ENCODE measurements at regions not wholly inside any gene's neighbourhood (a gene's known extent, or its start where the extent isn't known, plus 50 kb on each side); places are given as distances from the start of the nearest gene placed in this dataset.
A peak's percentile ranks its signal among the peaks of the same experiment; 100 is the strongest.
"Not testable (repeated sequence)": the region's sequence is repeated elsewhere in the genome, so short reads cannot be mapped to it uniquely, and the experiment has no call there.

- TF ChIP-seq EP300 (IDR thresholded peaks at IDR 0.05): no peak
- peak; percentile 74 to 98 (median 86) for TF ChIP-seq CTCF (IDR thresholded peaks at IDR 0.05)
- TF ChIP-seq POLR2A (IDR thresholded peaks at IDR 0.05; ENCODE audit: low read depth): no peak
- no peak for TF ChIP-seq POLR2AphosphoS5 (IDR thresholded peaks at IDR 0.05)
- no peaks in the 10 kb centered on the region for H3K36me3 ChIP-seq
- WGBS: 28% methylated on average over 9 of the region's 9 CpGs
- intact Hi-C loops (cut with DNase I): loop anchor here (5.0 kb wide), 1 partner anchor 1538 kb away; no protein-coding TSS in a partner anchor
- no peak overlapping the region for H3K27ac ChIP-seq (replicated peaks in 1 of 4)
- no peak for DNase-seq (ENCODE audit: extremely low spot score)
- no peaks in the 10 kb centered on the region for H3K27me3 ChIP-seq
- no peak overlapping the region for H3K4me3 ChIP-seq
- H3K4me1 ChIP-seq: peaks cover 0 to 5% (median 2%) of the 10 kb centered on the region in 4 donors
- no peaks in the 10 kb centered on the region for H3K9me3 ChIP-seq
Measured at GRCh38 chr5:90264689-90265544, 144.6 kb downstream of the CETN3 start.

- intact Hi-C loops (cut with DNase I): no loop called here
- WGBS: 76% methylated on average over 12 of the region's 12 CpGs
- Histone ChIP-seq H3K4me3 (no peak overlapping the region), H3K9me3 (no peaks in the 10 kb centered on the region), H3K4me1 (peaks cover 0 to 5% (median 2%) of the 10 kb centered on the region in 4 donors), H3K36me3 (no peaks in the 10 kb centered on the region), H3K27ac (replicated peaks in 1 of 4) (no peak overlapping the region), H3K27me3 (no peaks in the 10 kb centered on the region)
- no peak for TF ChIP-seq POLR2AphosphoS5 (IDR thresholded peaks at IDR 0.05)
- TF ChIP-seq POLR2A (IDR thresholded peaks at IDR 0.05; ENCODE audit: low read depth): no peak
- no peak for TF ChIP-seq EP300 (IDR thresholded peaks at IDR 0.05)
- no peak for TF ChIP-seq CTCF (IDR thresholded peaks at IDR 0.05)
- DNase-seq (ENCODE audit: extremely low spot score): no peak
Measured at GRCh38 chr5:90263102-90263820, 146.3 kb downstream of the CETN3 start.

- Histone ChIP-seq H3K9me3 (no peaks in the 10 kb centered on the region), H3K27ac (replicated peaks in 1 of 4) (no peak overlapping the region), H3K4me1 (no peaks in the 10 kb centered on the region), H3K4me3 (no peak overlapping the region), H3K27me3 (no peaks in the 10 kb centered on the region), H3K36me3 (no peaks in the 10 kb centered on the region)
- intact Hi-C loops (cut with DNase I): no loop called here
- DNase-seq (ENCODE audit: extremely low spot score): no peak
- TF ChIP-seq EP300 (IDR thresholded peaks at IDR 0.05) (no peak), POLR2A (IDR thresholded peaks at IDR 0.05; ENCODE audit: low read depth) (no peak), POLR2AphosphoS5 (IDR thresholded peaks at IDR 0.05) (no peak), CTCF (IDR thresholded peaks at IDR 0.05) (no peak)
- WGBS: 100% methylated on average over 1 of the region's 1 CpG
Measured at GRCh38 chr5:90251447-90251846, 158.1 kb downstream of the CETN3 start.

GRCh38 chr5:90248640-90249039 lies 160.9 kb downstream of the CETN3 start:
- Histone ChIP-seq H3K27ac (replicated peaks in 1 of 4) (no peak overlapping the region), H3K4me1 (no peaks in the 10 kb centered on the region), H3K36me3 (no peaks in the 10 kb centered on the region), H3K27me3 (no peaks in the 10 kb centered on the region), H3K4me3 (no peak overlapping the region), H3K9me3 (no peaks in the 10 kb centered on the region)
- intact Hi-C loops (cut with DNase I): no loop called here
- WGBS: 50% methylated on average over 1 of the region's 1 CpG
- DNase-seq (ENCODE audit: extremely low spot score): no peak
- TF ChIP-seq CTCF (IDR thresholded peaks at IDR 0.05) (no peak), EP300 (IDR thresholded peaks at IDR 0.05) (no peak), POLR2AphosphoS5 (IDR thresholded peaks at IDR 0.05) (no peak), POLR2A (IDR thresholded peaks at IDR 0.05; ENCODE audit: low read depth) (no peak)

GRCh38 chr5:90243848-90244247 lies 165.7 kb downstream of the CETN3 start:
- H3K36me3 ChIP-seq; H3K27me3 ChIP-seq; H3K4me3 ChIP-seq; H3K4me1 ChIP-seq; intact Hi-C loops (cut with DNase I); H3K9me3 ChIP-seq; H3K27ac ChIP-seq (replicated peaks in 1 of 4); DNase-seq (ENCODE audit: extremely low spot score): not testable (repeated sequence)
- 98% methylated on average over 3 of the region's 3 CpGs for WGBS

Measured in esophagus muscularis mucosa (tissue), 4 donors.